ENCODE measurements at regions not wholly inside any gene's neighbourhood (a gene's known extent, or its start where the extent isn't known, plus 50 kb on each side); places are given as distances from the start of the nearest gene placed in this dataset.

DNA sequence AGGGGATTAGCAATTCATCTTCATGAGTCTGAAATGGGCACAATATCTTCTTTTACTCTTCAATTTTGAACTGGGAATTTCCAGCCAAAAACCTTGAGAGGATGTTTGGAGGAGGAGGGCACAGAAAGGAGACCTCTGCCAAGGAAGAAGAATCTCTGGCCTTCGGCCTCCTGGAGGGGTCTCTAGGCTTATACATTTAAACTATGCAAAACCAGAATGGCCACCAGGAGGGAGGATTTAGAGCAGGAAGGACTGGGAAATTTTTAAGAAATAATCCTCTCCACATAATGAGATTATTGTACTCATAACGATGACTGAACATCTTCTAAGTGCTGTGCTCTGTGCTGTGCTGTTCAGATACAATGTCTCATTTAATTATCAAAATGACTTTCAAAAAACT is 325.9 kb downstream of the NDFIP2 start:
- no peak for DNase-seq
- Histone ChIP-seq H3K9me3 (ENCODE audit: severe bottlenecking) (no peaks in the 10 kb centered on the region), H3K4me3 (ENCODE audit: low read depth, low read length) (no peak overlapping the region), H3K27me3 (ENCODE audit: insufficient read depth, low read depth, severe bottlenecking) (no peaks in the 10 kb centered on the region), H3K27ac (no peak overlapping the region), H3K36me3 (no peaks in the 10 kb centered on the region)
- TF ChIP-seq, protein P1, sequence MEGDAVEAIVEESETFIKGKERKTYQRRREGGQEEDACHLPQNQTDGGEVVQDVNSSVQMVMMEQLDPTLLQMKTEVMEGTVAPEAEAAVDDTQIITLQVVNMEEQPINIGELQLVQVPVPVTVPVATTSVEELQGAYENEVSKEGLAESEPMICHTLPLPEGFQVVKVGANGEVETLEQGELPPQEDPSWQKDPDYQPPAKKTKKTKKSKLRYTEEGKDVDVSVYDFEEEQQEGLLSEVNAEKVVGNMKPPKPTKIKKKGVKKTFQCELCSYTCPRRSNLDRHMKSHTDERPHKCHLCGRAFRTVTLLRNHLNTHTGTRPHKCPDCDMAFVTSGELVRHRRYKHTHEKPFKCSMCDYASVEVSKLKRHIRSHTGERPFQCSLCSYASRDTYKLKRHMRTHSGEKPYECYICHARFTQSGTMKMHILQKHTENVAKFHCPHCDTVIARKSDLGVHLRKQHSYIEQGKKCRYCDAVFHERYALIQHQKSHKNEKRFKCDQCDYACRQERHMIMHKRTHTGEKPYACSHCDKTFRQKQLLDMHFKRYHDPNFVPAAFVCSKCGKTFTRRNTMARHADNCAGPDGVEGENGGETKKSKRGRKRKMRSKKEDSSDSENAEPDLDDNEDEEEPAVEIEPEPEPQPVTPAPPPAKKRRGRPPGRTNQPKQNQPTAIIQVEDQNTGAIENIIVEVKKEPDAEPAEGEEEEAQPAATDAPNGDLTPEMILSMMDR (IDR thresholded peaks at IDR 0.05; ENCODE audit: low read depth, low read length) = no peak

DNA sequence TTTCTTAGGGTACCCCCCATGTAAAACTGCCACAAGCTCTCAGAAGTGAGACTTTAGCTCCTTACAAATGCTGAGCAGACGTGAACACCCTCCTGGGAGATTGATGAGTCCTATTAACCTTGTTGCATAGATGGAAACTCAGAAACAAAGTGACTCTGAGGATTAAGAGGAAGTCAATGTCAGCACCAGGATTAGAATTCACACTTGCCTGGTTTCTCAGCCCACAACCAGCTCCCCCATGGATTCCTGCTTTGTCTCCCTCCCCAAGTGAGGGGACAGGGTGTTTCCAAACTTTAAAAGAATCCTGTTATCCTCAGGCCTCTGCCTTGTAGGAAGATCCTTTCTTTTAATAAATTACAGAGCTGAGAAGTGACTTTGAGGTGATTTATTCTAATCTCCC is 324.4 kb downstream of the NDFIP2 start:
- Histone ChIP-seq H3K9me3 (ENCODE audit: severe bottlenecking) (no peaks in the 10 kb centered on the region), H3K36me3 (no peaks in the 10 kb centered on the region), H3K27me3 (ENCODE audit: insufficient read depth, low read depth, severe bottlenecking) (no peaks in the 10 kb centered on the region), H3K4me3 (ENCODE audit: low read depth, low read length) (no peak overlapping the region), H3K27ac (no peak overlapping the region)
- DNase-seq = peak; percentile 7
- TF ChIP-seq, protein P1 (IDR thresholded peaks at IDR 0.05; ENCODE audit: low read depth, low read length) = no peak

DNA sequence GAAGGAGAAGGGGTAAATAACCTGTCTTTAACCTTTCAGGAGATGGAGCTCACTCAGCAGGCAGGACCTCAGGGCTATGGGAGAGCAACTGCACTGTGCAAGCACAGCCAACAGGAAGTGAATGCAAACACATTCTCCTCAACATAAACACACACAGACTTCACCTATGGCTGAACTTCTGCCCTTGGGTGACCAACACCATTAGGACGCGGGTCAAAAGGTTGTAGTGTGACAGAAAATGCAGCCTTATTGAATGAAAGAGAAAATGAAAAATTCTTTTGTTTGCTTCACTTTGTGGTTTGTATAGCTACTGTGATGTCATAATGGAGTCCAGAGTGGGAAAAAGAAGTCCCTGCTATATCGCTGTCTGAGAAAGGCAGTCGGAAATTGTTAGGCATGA is 323.0 kb downstream of the NDFIP2 start:
- H3K9me3 ChIP-seq (ENCODE audit: severe bottlenecking) = no peaks in the 10 kb centered on the region
- H3K4me3 ChIP-seq (ENCODE audit: low read depth, low read length) = no peak overlapping the region
- TF ChIP-seq, protein P1 (IDR thresholded peaks at IDR 0.05; ENCODE audit: low read depth, low read length) = no peak
- H3K27me3 ChIP-seq (ENCODE audit: insufficient read depth, low read depth, severe bottlenecking) = no peaks in the 10 kb centered on the region
- no peaks in the 10 kb centered on the region for H3K36me3 ChIP-seq
- H3K27ac ChIP-seq = no peak overlapping the region
- no peak for DNase-seq

DNA sequence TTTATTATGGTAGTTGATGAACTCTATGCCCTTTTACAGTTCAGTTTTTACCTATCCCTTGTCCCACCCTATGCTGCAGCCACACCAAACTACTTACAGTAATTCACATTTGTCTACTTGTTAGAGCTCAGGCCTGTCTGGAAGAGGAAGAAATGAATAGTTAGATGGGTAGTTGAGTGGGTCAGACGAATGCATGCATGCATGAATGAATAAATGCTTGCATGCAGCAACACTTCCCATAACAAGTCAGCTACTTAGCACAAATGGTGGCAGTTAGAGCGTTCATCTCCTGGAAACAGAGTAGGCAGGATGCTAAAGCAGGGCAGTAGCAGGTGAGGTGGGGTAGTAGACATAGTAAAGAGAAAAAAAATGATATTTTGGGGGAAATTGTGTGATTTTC is 322.3 kb downstream of the NDFIP2 start:
- Histone ChIP-seq H3K27ac (no peak overlapping the region), H3K27me3 (ENCODE audit: insufficient read depth, low read depth, severe bottlenecking) (no peaks in the 10 kb centered on the region), H3K36me3 (no peaks in the 10 kb centered on the region), H3K4me3 (ENCODE audit: low read depth, low read length) (no peak overlapping the region), H3K9me3 (ENCODE audit: severe bottlenecking) (no peaks in the 10 kb centered on the region)
- TF ChIP-seq, protein P1 (IDR thresholded peaks at IDR 0.05; ENCODE audit: low read depth, low read length) = no peak
- DNase-seq = no peak

DNA sequence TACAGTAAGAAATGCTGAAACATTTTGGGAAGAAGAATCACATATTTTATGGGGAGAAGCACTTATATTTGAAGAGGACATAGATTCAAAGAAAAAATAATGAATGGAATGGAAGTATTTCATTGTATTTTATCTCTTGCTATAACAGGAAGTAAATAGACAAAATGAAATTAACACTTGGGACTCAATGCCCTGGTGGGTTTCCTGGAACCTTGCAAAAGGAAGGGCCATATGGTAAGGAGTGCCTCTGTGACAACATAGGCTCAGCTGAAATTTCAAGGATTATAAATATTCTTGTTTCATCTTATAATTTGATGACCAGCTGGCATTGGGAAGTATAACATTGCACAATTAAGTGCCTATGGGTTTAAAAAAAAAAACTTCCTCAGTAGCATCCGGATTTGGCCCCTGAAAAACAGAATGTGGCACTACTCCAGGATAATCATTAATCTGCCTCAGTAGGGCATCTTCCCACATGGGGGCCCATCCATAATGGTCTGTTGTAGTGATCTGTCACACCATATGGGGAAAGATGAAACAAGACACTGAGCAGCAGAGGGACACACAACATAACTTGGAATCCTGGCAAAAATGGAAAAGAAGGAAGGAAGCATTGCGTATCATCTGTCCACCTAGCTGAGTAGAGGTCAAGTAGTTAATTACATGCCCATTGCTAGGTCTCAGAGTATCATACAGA is 321.6 kb downstream of the NDFIP2 start:
- Histone ChIP-seq H3K9me3 (ENCODE audit: severe bottlenecking) (no peaks in the 10 kb centered on the region), H3K36me3 (no peaks in the 10 kb centered on the region), H3K27ac (no peak overlapping the region), H3K4me3 (ENCODE audit: low read depth, low read length) (no peak overlapping the region), H3K27me3 (ENCODE audit: insufficient read depth, low read depth, severe bottlenecking) (no peaks in the 10 kb centered on the region)
- TF ChIP-seq, protein P1 (IDR thresholded peaks at IDR 0.05; ENCODE audit: low read depth, low read length) = no peak
- DNase-seq = peak; percentile 16
